GDM1 (cell line): ENCODE measurements at regions not wholly inside any gene's neighbourhood (a gene's known extent, or its start where the extent isn't known, plus 50 kb on each side); places are given as distances from the start of the nearest gene placed in this dataset.
"Not testable (repeated sequence)": the region's sequence is repeated elsewhere in the genome, so short reads cannot be mapped to it uniquely, and the experiment has no call there.

Experiments used
- DNase-seq: peaks from one replicate; lab custom pipeline; 2025; lab: John Stamatoyannopoulos, UW

GRCh38 chr5:15383469-15383868, 116.5 kb upstream of the FBXL7 start:
- no peak for DNase-seq

DNA sequence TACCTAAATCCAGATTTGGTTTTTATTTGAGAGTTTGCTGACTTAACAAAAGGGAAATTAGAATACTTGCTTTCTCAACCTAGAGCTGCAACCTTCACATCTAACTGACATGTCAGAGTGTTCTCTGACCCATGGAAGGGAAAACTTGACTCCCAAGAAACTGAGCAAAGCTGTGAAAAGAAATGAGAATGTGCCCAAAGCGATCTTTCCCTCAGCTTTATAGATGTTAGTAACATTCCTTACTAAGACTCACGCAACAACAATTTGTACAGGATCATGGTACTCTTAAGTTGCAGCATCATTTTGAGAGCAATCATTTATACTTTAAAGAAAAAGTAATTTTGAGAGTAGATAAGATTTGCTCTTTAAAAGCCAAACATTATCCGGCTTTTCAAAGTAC, 117.0 kb upstream of the FBXL7 start:
- DNase-seq: no peak

DNA sequence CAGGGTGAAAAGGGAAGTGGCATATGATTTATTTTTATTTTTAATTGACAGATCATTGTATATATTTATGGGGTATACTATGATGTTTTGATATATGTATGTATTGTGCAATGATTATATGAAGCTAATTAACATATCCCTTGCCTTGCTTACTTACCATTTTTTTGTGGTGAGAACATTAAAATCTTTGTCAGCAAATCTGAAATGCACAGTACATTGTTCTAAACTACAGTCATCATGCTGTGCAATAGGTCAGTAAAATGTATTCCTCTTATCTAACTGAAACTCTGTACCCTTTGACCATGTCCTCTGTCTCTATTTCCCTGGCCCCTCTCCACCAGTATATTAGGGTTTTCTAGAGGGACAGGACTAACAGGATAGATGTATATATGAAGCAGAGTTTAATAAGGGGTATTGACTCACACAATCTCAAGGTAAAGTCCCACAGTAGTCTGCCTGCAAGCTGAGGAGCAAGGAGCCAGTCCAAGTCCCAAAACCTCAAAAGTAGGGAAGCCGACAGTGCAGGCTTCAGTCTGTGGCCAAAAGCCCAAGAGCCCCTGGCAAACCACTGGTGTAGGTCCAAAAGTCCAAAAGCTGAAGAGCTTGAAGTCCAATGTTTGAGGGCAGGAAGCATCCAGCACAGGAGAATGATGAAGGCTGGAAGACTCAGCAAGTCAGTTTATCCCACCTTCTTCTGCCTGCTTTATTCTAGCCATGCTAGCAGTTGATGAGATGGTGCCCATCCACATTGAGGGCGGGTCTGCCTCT, 122.2 kb upstream of the FBXL7 start:
- DNase-seq: no peak

- DNase-seq: no peak
These were observed 123.2 kb upstream of the FBXL7 start for GRCh38 chr5:15376803-15377202.

DNA sequence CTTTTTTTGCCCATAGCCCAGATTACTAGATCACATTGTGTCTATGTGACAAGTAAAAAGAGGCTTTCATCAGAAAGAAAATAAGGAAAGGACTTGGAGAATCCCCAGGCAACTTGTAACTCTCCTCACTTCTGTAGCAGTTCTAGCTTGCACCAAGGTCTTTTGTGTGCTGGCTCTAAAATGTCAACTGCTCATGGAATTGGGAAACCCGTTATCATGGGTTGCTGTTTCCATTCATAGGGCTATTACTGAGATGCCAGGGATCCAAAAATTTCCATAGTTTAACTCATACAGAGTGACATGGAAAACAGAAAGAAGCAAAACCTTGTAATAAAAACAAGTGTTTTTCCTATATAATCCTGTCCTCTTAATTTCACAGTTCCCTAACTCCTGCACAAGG, 123.9 kb upstream of the FBXL7 start:
- no peak for DNase-seq

DNA sequence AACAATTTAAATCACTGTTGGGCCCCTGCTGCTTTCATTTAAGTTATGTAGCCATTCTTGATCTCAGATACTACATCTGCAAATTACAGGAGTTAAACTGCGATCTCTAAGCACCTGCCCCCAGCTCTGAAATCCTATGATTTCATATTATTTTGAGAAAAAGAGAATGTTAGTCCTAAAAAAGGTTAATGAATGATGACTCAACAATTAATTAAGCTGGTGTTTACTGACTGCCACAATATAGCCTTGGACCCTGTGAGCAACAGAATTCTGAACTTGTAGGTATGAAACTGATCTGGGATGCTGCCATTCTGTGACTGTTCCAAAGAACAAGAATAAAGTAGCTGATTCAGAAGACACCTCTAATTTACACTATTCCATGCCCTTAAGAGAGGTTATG, 124.4 kb upstream of the FBXL7 start:
- DNase-seq: no peak

GRCh38 chr5:15374886-15375285, 125.1 kb upstream of the FBXL7 start:
- no peak for DNase-seq

- DNase-seq: no peak
These were observed 126.8 kb upstream of the FBXL7 start for GRCh38 chr5:15373151-15373550.

DNA sequence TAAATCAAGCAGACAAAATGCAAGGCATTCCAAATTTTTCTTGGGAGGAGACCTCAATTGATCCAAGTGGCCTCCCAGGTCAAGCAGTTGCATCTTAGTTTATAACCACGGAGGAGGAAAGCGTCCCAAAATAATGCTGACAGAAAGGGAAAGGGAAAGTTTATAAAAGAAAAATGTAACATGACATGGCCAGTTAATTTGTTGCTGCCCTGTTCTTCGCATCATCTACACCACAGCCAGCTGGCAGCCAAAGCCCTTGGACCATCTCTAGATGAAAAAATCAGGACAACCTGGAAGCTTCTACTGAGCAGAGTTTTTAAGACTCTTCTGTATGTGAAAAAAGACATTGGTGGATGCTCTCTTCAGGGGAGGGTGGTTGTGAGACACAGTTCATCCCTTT, 128.8 kb upstream of the FBXL7 start:
- no peak for DNase-seq

DNA sequence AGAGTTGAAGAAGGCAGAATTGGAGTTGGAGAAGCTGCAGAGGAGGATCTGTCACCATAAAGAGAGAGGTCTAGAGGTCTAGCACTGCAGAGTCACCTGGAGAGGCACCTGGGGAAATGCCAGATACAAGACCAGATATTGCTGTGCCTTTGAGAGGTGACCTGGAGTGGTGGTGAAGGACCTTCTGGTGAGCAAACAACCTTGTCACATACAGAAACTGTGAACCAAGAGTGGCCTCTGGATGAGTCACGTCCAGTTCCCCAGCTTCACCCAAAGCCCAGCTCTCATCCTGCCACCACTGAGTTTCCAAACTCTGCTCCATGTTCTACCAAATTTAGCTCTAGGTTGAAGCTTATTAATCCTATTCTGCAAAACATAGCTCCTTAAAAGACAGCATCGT, 131.1 kb upstream of the FBXL7 start:
- no peak for DNase-seq

GRCh38 chr5:15367489-15367888, 132.5 kb upstream of the FBXL7 start:
- no peak for DNase-seq

- DNase-seq: no peak
These were observed 133.1 kb upstream of the FBXL7 start for GRCh38 chr5:15366676-15367391.

GRCh38 chr5:15365070-15365469, 134.9 kb upstream of the FBXL7 start:
- DNase-seq: no peak

- DNase-seq: no peak
These were observed 136.4 kb upstream of the FBXL7 start for GRCh38 chr5:15363601-15364000.

DNA sequence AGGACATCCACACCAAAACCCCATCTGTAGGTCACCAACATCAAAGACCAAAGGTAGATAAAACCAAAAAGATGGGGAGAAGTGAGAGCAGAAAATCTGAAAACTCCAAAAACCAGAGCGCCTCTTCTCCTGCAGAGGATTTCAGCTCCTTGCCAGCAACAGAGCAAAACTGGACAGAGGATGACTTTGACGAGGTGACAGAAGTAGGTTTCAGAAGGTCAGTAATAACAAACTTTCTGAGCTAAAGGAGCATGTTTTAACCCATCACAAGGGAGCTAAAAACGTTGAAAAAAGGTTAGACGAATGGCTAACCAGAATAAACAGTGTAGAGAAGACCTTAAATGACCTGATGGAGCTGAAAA, 142.9 kb upstream of the FBXL7 start:
- not testable (repeated sequence) for DNase-seq

DNA sequence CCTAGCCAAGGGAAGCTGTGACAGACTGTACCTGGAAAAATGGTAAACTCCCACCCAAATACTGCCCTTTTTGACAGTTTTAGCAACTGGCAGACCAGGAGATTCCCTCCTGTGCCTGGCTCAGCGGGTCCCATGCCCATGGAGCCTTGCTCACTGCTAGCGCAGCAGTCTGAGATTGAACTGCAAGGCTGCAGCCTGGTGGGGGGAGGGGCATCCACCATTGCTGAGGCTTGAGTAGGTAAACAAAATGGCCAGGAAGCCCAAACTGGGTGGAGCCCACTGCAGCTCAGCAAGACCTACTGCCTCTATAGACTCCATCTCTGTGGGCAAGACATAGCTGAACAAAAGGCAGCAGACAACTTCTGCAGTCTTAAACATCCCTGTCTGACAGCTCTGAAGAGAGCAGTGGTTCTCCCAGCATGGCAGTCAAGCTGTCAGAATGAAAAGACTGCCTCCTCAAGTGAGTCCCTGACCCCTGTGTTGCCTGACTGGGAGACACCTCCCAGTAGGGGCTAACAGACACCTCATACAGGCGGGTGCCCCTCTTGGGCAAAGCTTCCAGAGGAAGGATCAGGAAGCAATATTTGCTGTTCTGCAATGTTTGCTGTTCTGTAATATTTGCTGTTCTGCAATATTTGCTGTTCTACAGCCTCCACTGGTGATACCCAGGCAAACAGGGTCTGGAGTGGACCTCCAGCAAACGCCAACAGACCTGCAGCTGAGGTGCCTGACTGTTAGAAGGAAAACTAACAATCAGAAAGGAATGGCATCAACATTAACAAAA, 143.5 kb upstream of the FBXL7 start:
- DNase-seq: not testable (repeated sequence)

- DNase-seq: no peak
These were observed 146.0 kb upstream of the FBXL7 start for GRCh38 chr5:15354021-15354420.

DNA sequence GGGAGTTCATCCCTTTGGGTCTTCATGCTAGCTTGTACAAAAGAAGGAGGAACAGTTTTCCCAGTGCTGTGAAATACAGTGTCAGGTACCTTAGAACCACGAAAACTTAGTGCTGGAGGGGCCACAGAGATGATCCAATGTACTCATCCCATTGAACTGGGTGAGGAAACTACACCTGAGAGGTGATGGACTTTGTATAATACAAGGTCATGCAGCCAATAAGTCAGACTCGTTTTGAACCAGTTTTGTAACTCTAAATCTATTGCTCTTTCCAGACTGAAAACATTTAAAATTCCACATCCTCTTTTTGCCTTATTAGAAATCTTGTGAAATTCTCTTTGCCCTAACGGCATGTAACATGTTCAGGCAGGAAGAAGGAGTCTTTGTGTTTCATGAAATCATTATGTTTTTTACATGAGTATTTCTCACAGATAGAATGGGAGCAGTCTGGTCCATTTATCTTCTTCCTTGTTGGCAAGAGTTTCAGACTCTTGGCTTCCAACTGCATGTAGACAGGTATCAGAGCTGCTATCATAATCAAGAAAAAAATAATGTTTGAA, 146.8 kb upstream of the FBXL7 start:
- no peak for DNase-seq

DNA sequence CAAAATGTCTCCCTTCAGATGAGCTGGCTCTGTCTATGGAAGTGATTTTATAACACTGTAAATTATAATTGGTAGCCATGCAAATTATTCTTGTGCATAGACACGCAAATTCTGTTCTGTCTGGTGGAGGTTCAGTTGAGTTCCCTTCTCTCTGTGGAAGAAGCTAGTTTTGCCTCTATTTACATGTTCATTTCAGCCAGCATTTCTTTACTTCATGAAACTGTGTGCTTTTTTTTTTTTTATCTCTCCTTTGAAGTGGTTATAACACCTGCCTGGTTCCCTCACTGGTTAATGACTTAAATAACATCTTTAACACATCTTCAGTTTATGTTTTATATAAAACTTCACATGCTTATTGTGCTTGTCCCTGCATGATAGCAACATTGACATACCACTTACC, 149.4 kb upstream of the FBXL7 start:
- no peak for DNase-seq

DNA sequence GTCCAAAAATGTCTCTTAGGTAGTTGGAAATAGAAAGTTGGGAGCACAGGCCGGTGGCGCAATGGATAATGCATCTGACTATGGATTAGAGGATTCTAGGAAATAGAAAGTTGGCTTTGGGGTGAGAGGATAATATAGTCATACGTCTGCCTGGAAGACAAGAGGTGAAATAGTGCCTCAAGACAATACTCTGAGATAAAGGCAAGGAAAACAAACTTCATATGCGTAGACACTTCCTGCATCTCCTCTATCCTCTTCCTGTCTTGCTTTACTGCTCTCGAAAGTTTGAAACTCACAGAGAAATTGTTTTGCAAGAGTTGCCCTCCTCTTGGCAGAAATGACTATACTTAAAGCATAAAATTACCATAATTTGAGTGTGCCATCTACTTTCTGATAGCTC, 153.2 kb upstream of the FBXL7 start:
- no peak for DNase-seq

GRCh38 chr5:15344954-15345353, 155.0 kb upstream of the FBXL7 start:
- no peak for DNase-seq

- no peak for DNase-seq
These were observed 161.4 kb upstream of the FBXL7 start for GRCh38 chr5:15338546-15338945.
